Smooth muscle cell (in vitro differentiated cells): ENCODE measurements at regions not wholly inside any gene's neighbourhood (a gene's known extent, or its start where the extent isn't known, plus 50 kb on each side); places are given as distances from the start of the nearest gene placed in this dataset.

Experiments
- DNase-seq: peaks from one replicate; lab custom pipeline; 2025; ENCODE audit not compliant: unreplicated experiment; lab: John Stamatoyannopoulos, UW
- H2AFZ ChIP-seq: fragments of 200-600 bp; sonication (generic); 2 replicates; pipeline ENCODE4 v1.6.0; 2016; ENCODE audit warnings: antibody characterized with exemption, low read depth, mild to moderate bottlenecking
- H3F3A ChIP-seq: fragments of 200-600 bp; sonication (generic); 2 replicates; pipeline ENCODE4 v1.6.0; 2017; ENCODE audit warnings: antibody characterized with exemption, low read depth
- H3K27ac ChIP-seq: fragments of 200-600 bp; sonication (generic); 2 replicates; pipeline ENCODE4 v1.5.1; 2016; ENCODE audit warnings: low read depth, mild to moderate bottlenecking
- H3K27me3 ChIP-seq: fragments of 200-600 bp; sonication (generic); 2 replicates; pipeline ENCODE4 v1.6.1; 2016; ENCODE audit warnings: low read depth, mild to moderate bottlenecking
- H3K36me3 ChIP-seq: fragments of 200-600 bp; sonication (generic); 2 replicates; pipeline ENCODE4 v1.5.1; 2016; ENCODE audit warnings: low read depth
- H3K4me1 ChIP-seq: fragments of 200-600 bp; sonication (generic); 2 replicates; pipeline ENCODE4 v1.5.1; 2016; ENCODE audit warnings: low read depth
- H3K4me2 ChIP-seq: fragments of 200-600 bp; sonication (generic); 2 replicates; pipeline ENCODE4 v1.6.0; 2016; ENCODE audit warnings: mild to moderate bottlenecking
- H3K4me3 ChIP-seq: fragments of 200-600 bp; sonication (generic); 2 replicates; pipeline ENCODE4 v1.5.1; 2016; ENCODE audit warnings: mild to moderate bottlenecking
- H3K79me2 ChIP-seq: fragments of 200-600 bp; sonication (generic); 2 replicates; pipeline ENCODE4 v1.6.0; 2016; ENCODE audit warnings: low read depth, mild to moderate bottlenecking
- H3K9ac ChIP-seq: fragments of 200-600 bp; sonication (generic); 2 replicates; pipeline ENCODE4 v1.6.0; 2016; ENCODE audit warnings: low read depth
- H3K9me3 ChIP-seq: fragments of 200-600 bp; sonication (generic); replicated peaks from 2 replicates; pipeline ENCODE4 v1.5.1; 2016; ENCODE audit warnings: low read depth
- H4K20me1 ChIP-seq: fragments of 200-600 bp; sonication (generic); 2 replicates; pipeline ENCODE4 v1.6.0; 2016; ENCODE audit warnings: low read depth
- CTCF ChIP-seq: fragments of 200-600 bp; sonication (generic); IDR thresholded peaks from 2 replicates; pipeline ENCODE4 v1.5.1; 2017; ENCODE audit warnings: borderline replicate concordance, mild to moderate bottlenecking, antibody characterized with exemption; ENCODE audit not compliant: insufficient read depth, poor library complexity, severe bottlenecking
- WGBS: methylation state at CpG from one replicate; pipeline ENCODE4 v1.1.7; 2016; ENCODE audit warnings: low lambda C conversion rate; 5-methylcytosine and 5-hydroxymethylcytosine counted together

GRCh38 chr14:56514663-56515371 is 64.8 kb upstream of the TMEM260 start:
- H3K27me3 ChIP-seq = no peaks in the 10 kb centered on the region
- WGBS = 41% methylated on average over 14 of the region's 14 CpGs
- peak overlapping the region; percentile 67 for H2AFZ ChIP-seq
- peak overlapping the region; percentile 51 for H3K4me2 ChIP-seq
- no peak for TF ChIP-seq CTCF
- no peak overlapping the region for H3K9ac ChIP-seq
- H3K9me3 ChIP-seq = no peaks in the 10 kb centered on the region
- H3K27ac ChIP-seq = peak overlapping the region; percentile 6
- no peaks in the 10 kb centered on the region for H3K79me2 ChIP-seq
- H4K20me1 ChIP-seq = no peaks in the 10 kb centered on the region
- H3K4me3 ChIP-seq = no peak overlapping the region
- no peaks in the 10 kb centered on the region for H3F3A ChIP-seq
- H3K36me3 ChIP-seq = no peaks in the 10 kb centered on the region
- no peaks in the 10 kb centered on the region for H3K4me1 ChIP-seq
- no peak for DNase-seq

DNA sequence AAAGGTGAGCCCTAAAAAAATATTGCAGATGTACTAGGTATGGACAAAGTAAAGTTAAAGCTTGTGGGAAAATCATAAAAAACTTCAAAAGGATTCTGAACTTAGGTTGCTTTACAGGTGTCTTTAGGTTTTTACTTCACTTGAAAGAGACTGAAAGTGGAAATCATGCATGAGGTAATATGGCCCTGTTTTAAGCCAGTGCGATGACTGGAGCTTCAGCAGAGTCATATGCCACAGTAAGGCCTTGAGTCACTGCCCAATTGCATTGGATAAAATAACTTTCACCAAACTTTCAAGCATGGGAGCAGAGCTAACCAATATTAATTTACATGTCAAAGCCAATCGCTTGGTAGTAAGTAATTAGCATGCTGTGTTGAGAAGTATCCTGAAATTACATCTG is 63.9 kb upstream of the TMEM260 start:
- no peak for TF ChIP-seq CTCF

GRCh38 chr14:56522403-56522802 is 57.2 kb upstream of the TMEM260 start:
- H3K27ac ChIP-seq = no peak overlapping the region
- no peaks in the 10 kb centered on the region for H3F3A ChIP-seq
- H3K27me3 ChIP-seq = peaks cover 9% of the 10 kb centered on the region
- no peaks in the 10 kb centered on the region for H3K9me3 ChIP-seq
- H3K9ac ChIP-seq = no peak overlapping the region
- no peaks in the 10 kb centered on the region for H3K36me3 ChIP-seq
- no peaks in the 10 kb centered on the region for H3K79me2 ChIP-seq
- H4K20me1 ChIP-seq = no peaks in the 10 kb centered on the region
- H3K4me1 ChIP-seq = peaks cover 8% of the 10 kb centered on the region
- no peak for DNase-seq
- H3K4me3 ChIP-seq = no peak overlapping the region
- H2AFZ ChIP-seq = no peak overlapping the region
- TF ChIP-seq CTCF = no peak
- H3K4me2 ChIP-seq = no peak overlapping the region

More for the DNA sequence above, 63.9 kb upstream of the TMEM260 start:
- H3K4me3 ChIP-seq = no peak overlapping the region
- H4K20me1 ChIP-seq = no peaks in the 10 kb centered on the region
- no peaks in the 10 kb centered on the region for H3K36me3 ChIP-seq
- no peak overlapping the region for H3K27ac ChIP-seq
- H3K9me3 ChIP-seq = no peaks in the 10 kb centered on the region
- H3K9ac ChIP-seq = no peak overlapping the region
- H3K79me2 ChIP-seq = no peaks in the 10 kb centered on the region
- H2AFZ ChIP-seq = no peak overlapping the region
- no peaks in the 10 kb centered on the region for H3K27me3 ChIP-seq
- no peaks in the 10 kb centered on the region for H3F3A ChIP-seq
- H3K4me1 ChIP-seq = no peaks in the 10 kb centered on the region
- DNase-seq = no peak
- 91% methylated on average over 2 of the region's 2 CpGs for WGBS
- no peak overlapping the region for H3K4me2 ChIP-seq
